Choroid plexus epithelial cell (primary cell): ENCODE measurements at regions not wholly inside any gene's neighbourhood (a gene's known extent, or its start where the extent isn't known, plus 50 kb on each side); places are given as distances from the start of the nearest gene placed in this dataset.

ENCODE experiments used
- DNase-seq: peaks from one replicate; pipeline ENCODE4 v3.0.0-alpha.2; 2010; ENCODE audit warnings: low read depth
- H3K4me3 ChIP-seq: 2 replicates; pipeline ENCODE4 v1.5.1; 2011; ENCODE audit warnings: low read depth, mild to moderate bottlenecking, control low read depth, low read length, moderate library complexity
- CTCF ChIP-seq: conservative IDR thresholded peaks from 2 replicates; pipeline ENCODE4 v1.5.1; 2011; ENCODE audit warnings: low read depth, mild to moderate bottlenecking, control low read depth, inconsistent platforms, low read length, moderate library complexity

GRCh38 chr16:85381738-85382592 is 231.2 kb upstream of the GSE1 start:
- no peak for DNase-seq
- H3K4me3 ChIP-seq, result no peak overlapping the region
- TF ChIP-seq CTCF, result no peak

- no peak for DNase-seq
- no peak for TF ChIP-seq CTCF
- no peak overlapping the region for H3K4me3 ChIP-seq
Observed at GRCh38 chr16:85382717-85383118, 230.4 kb upstream of the GSE1 start.

GRCh38 chr16:85383836-85384832 is 229.0 kb upstream of the GSE1 start:
- DNase-seq, result no peak
- H3K4me3 ChIP-seq, result no peak overlapping the region
- TF ChIP-seq CTCF, result no peak

- no peak overlapping the region for H3K4me3 ChIP-seq
- no peak for TF ChIP-seq CTCF
- no peak for DNase-seq
Observed at GRCh38 chr16:85384833-85385462, 228.2 kb upstream of the GSE1 start.

- no peak for TF ChIP-seq CTCF
- no peak overlapping the region for H3K4me3 ChIP-seq
Observed at GRCh38 chr16:85385463-85386331, 227.4 kb upstream of the GSE1 start.

More at GRCh38 chr16:85385463-85386331, 227.4 kb upstream of the GSE1 start:
- no peak for DNase-seq
